Mucosa of descending colon (tissue), 3 donors: ENCODE measurements at regions not wholly inside any gene's neighbourhood (a gene's known extent, or its start where the extent isn't known, plus 50 kb on each side); places are given as distances from the start of the nearest gene placed in this dataset.
"Not testable (repeated sequence)": the region's sequence is repeated elsewhere in the genome, so short reads cannot be mapped to it uniquely, and the experiment has no call there.

Experiments
- ATAC-seq: fragments of 200-7000 bp; cut with Tn5 transposase; one replicate; pipeline ENCODE4 v1.9.1; 2020; ENCODE audit warnings: mild to moderate bottlenecking, moderate library complexity
- DNase-seq, 3 donors: peaks; one replicate each; pipeline ENCODE4 v3.0.0-alpha.2; 2020
- H3K36me3 ChIP-seq: fragments of 200-600 bp; one replicate; pipeline ENCODE4 v1.8.0; 2021; ENCODE audit warnings: low read depth, mild to moderate bottlenecking
- H3K4me1 ChIP-seq: fragments of 200-600 bp; one replicate; pipeline ENCODE4 v1.8.0; 2021; ENCODE audit warnings: low read depth, mild to moderate bottlenecking
- H3K4me3 ChIP-seq: fragments of 200-600 bp; one replicate; pipeline ENCODE4 v1.8.0; 2021; ENCODE audit warnings: mild to moderate bottlenecking
- H3K9me3 ChIP-seq: fragments of 200-600 bp; one replicate; pipeline ENCODE4 v1.8.0; 2021; ENCODE audit warnings: mild to moderate bottlenecking
- CTCF ChIP-seq: fragments of 200-600 bp; IDR thresholded peaks from one replicate; pipeline ENCODE4 v1.8.0; 2022; ENCODE audit warnings: antibody characterized with exemption, mild to moderate bottlenecking
- intact Hi-C, 2 donors: fragments of 100-400 bp; cut with DNase I in 1 of 2; cut with micrococcal nuclease in 1 of 2; formaldehyde crosslinking; loops; one replicate each; pipeline versions ENCODE4 v1.11.0 to v1.11.1; 2022; cut with DNase I, micrococcal nuclease
- donor health status: DM: no; HTN: no; CAD: no; lungs with moderate emphysema.
- donor health status: DM: no; HTN: no; CAD: no.
- donor health status: DM: no; HTN: yes; CAD: no.

GRCh38 chr1:55868026-55868425 lies 652.9 kb upstream of the USP24 start:
- ATAC-seq: no peak
- no peak for DNase-seq
- Histone ChIP-seq H3K9me3 (no peaks in the 10 kb centered on the region), H3K4me3 (no peak overlapping the region), H3K36me3 (no peaks in the 10 kb centered on the region), H3K4me1 (no peaks in the 10 kb centered on the region)
- intact Hi-C loops: no loop called here
- TF ChIP-seq CTCF: no peak

GRCh38 chr1:55867304-55867843 lies 652.2 kb upstream of the USP24 start:
- intact Hi-C loops: no loop called here
- no peak for ATAC-seq
- no peak for DNase-seq
- H3K4me1 ChIP-seq: no peaks in the 10 kb centered on the region
- no peaks in the 10 kb centered on the region for H3K36me3 ChIP-seq
- no peaks in the 10 kb centered on the region for H3K9me3 ChIP-seq
- H3K4me3 ChIP-seq: no peak overlapping the region
- TF ChIP-seq CTCF: no peak

GRCh38 chr1:55865778-55866177 lies 650.6 kb upstream of the USP24 start:
- DNase-seq, H3K4me3 ChIP-seq, ATAC-seq, H3K4me1 ChIP-seq, intact Hi-C loops, H3K36me3 ChIP-seq, H3K9me3 ChIP-seq: not testable (repeated sequence)

- H3K4me1 ChIP-seq: no peaks in the 10 kb centered on the region
- no peak for TF ChIP-seq CTCF
- DNase-seq: no peak
- no peaks in the 10 kb centered on the region for H3K9me3 ChIP-seq
- no peaks in the 10 kb centered on the region for H3K36me3 ChIP-seq
- intact Hi-C loops: no loop called here
- H3K4me3 ChIP-seq: no peak overlapping the region
- no peak for ATAC-seq
These were observed 649.1 kb upstream of the USP24 start for GRCh38 chr1:55864251-55864650.

- ATAC-seq (no peak), DNase-seq (no peak)
- TF ChIP-seq CTCF: no peak
- intact Hi-C loops: no loop called here
- Histone ChIP-seq H3K9me3 (no peaks in the 10 kb centered on the region), H3K4me3 (no peak overlapping the region), H3K36me3 (no peaks in the 10 kb centered on the region), H3K4me1 (no peaks in the 10 kb centered on the region)
These were observed 646.6 kb upstream of the USP24 start for GRCh38 chr1:55861676-55862340.

- no peak overlapping the region for H3K4me3 ChIP-seq
- TF ChIP-seq CTCF: no peak
- intact Hi-C loops: no loop called here
These were observed 645.8 kb upstream of the USP24 start for GRCh38 chr1:55860798-55861519.

More at GRCh38 chr1:55860798-55861519, 645.8 kb upstream of the USP24 start:
- DNase-seq: no peak
- no peaks in the 10 kb centered on the region for H3K36me3 ChIP-seq
- H3K4me1 ChIP-seq: no peaks in the 10 kb centered on the region
- no peak for ATAC-seq
- H3K9me3 ChIP-seq: no peaks in the 10 kb centered on the region
